BLaER1 treated with 17β-estradiol and CSF1 and Interleukin-3, amounts not matched to agents 10 nM and 100 nM (cell line): ENCODE measurements at regions not wholly inside any gene's neighbourhood (a gene's known extent, or its start where the extent isn't known, plus 50 kb on each side); places are given as distances from the start of the nearest gene placed in this dataset.

Source experiments
- H3K27ac ChIP-seq, 11 experiments: shearing (Covaris generic); formaldehyde crosslinking; 2 replicates each; pipeline ENCODE4 v1.8.1; 2022
- H3K27me3 ChIP-seq, 11 experiments: shearing (Covaris generic); formaldehyde crosslinking; 2 replicates each; pipeline ENCODE4 v1.8.1; 2022
- H3K36me3 ChIP-seq, 11 experiments: shearing (Covaris generic); formaldehyde crosslinking; 2 replicates each; pipeline ENCODE4 v1.8.1; 2022
- H3K4me1 ChIP-seq, 10 experiments: shearing (Covaris generic); formaldehyde crosslinking; 2 replicates each; pipeline ENCODE4 v1.8.1; 2022
- H3K4me2 ChIP-seq, 11 experiments: shearing (Covaris generic); formaldehyde crosslinking; 2 replicates each; pipeline ENCODE4 v1.8.1; 2022
- H3K4me3 ChIP-seq, 10 experiments: shearing (Covaris generic); formaldehyde crosslinking; 2 replicates each; pipeline ENCODE4 v1.8.1; 2022
- H3K9ac ChIP-seq, 11 experiments: shearing (Covaris generic); formaldehyde crosslinking; 2 replicates each; pipeline ENCODE4 v1.8.1; 2022
- H3K9me3 ChIP-seq, 11 experiments: shearing (Covaris generic); formaldehyde crosslinking; replicated peaks in 1 of 11; 2 replicates each; pipeline ENCODE4 v1.8.1; 2022
- H4K20me1 ChIP-seq, 11 experiments: shearing (Covaris generic); formaldehyde crosslinking; 2 replicates each; pipeline ENCODE4 v1.8.1; 2022
- Cebpa-rat ChIP-seq, 11 experiments: shearing (Covaris generic); IDR thresholded peaks; 2 replicates each; pipeline ENCODE4 v1.8.1; 2022

DNA sequence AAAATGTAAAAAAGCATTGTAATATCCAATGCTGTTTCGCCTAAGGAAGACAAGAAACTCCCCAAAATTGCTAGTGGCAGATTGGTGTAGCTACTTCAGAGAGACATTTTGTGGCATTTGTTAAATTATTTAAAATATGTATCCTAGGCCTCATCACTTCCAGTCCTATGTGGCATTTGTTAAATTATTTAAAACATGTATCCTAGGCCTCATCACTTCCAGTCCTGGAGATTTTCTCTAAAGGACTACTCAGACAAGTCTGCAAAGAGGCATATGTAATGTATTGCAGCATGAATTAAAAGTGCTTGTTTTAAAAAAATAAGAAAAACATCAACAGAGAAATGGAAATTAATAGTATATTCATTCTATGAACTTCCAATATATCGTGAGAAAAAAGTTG is 95.6 kb upstream of the KCTD3 start:
- Histone ChIP-seq H3K9me3 (no peaks in the 10 kb centered on the region), H3K4me1 (no peaks in the 10 kb centered on the region), H3K4me2 (no peak overlapping the region), H3K9ac (no peak overlapping the region), H4K20me1 (no peaks in the 10 kb centered on the region), H3K36me3 (no peaks in the 10 kb centered on the region), H3K27ac (no peak overlapping the region), H3K27me3 (no peaks in the 10 kb centered on the region), H3K4me3 (no peak overlapping the region)
- TF ChIP-seq Cebpa-rat (IDR thresholded peaks at IDR 0.05), result no peak

DNA sequence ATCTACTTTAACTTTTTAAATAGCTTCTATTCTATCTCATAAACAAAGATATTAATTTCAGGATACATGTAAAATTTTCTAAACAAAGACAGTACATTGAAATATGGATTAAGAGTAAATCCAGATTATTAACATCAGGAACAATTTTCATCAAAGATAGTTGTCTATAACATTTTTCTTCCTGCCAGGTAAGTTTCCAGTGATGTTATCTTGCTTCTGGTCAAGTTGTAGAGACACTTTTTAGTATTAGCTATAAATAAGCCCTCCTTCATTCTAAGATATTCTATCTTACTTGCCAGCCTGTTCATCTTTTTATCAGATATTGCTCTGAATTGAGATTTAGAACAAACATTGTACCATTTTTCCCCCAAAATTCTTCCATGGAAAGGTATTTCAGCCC is 94.4 kb upstream of the KCTD3 start:
- no peaks in the 10 kb centered on the region for H3K27me3 ChIP-seq
- no peaks in the 10 kb centered on the region for H3K4me1 ChIP-seq
- no peak for TF ChIP-seq Cebpa-rat (IDR thresholded peaks at IDR 0.05)
- no peak overlapping the region for H3K9ac ChIP-seq
- no peak overlapping the region for H3K4me3 ChIP-seq
- H3K4me2 ChIP-seq, result no peak overlapping the region
- no peaks in the 10 kb centered on the region for H4K20me1 ChIP-seq
- H3K27ac ChIP-seq, result no peak overlapping the region
- H3K9me3 ChIP-seq, result peaks cover 4 to 11% (median 8%) of the 10 kb centered on the region in 11 experiments; a peak in 21 of 22 replicates
- H3K36me3 ChIP-seq, result no peaks in the 10 kb centered on the region

DNA sequence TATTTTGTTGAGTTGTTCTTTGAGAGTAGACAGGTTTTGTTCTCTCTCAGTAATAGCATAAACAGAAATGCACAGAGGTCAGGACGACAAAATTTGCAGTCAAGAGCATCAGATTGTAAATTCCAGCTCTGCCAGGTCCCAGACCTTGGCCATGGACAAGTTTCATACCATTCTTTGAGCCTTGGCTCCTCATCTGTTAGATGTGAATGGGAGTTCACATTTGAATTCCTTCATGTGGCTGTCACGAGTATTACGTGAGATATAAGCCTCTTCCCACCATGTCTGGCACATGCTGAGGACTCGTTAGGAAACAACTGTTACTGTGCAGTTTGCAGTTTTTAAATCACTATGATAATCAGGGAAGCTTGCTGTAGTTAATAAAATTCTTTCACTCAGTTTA is 93.2 kb upstream of the KCTD3 start:
- no peak overlapping the region for H3K4me2 ChIP-seq
- peaks cover 0 to under 1% (median 0%) of the 10 kb centered on the region in 10 experiments; a peak in 1 of 20 replicates for H3K4me1 ChIP-seq
- TF ChIP-seq Cebpa-rat (IDR thresholded peaks at IDR 0.05), result no peak
- H3K9ac ChIP-seq, result no peak overlapping the region
- no peak overlapping the region for H3K4me3 ChIP-seq
- H3K9me3 ChIP-seq, result peaks cover 7 to 15% (median 14%) of the 10 kb centered on the region in 11 experiments; a peak in 21 of 22 replicates
- H3K27ac ChIP-seq, result no peak overlapping the region
- no peaks in the 10 kb centered on the region for H4K20me1 ChIP-seq
- no peaks in the 10 kb centered on the region for H3K36me3 ChIP-seq
- no peaks in the 10 kb centered on the region for H3K27me3 ChIP-seq

DNA sequence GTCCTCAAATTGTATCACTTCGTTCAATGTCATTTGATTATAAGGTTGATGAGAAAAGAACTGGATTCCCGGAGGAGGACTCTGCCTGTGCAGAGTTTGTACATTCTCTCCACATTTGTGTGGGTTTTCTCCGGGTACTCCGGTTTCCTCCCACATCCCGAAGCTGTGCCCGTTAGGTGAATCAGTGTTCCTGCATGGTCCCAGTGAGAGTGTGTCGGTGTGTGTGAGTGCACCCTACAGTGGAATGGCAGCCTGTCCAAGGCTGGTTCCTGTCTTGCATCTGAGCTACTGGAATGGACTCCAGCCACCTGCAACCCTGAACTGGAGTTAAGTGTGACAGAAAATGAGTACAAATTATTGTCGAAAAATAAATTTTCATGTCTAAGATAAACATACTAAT is 92.2 kb upstream of the KCTD3 start:
- TF ChIP-seq Cebpa-rat (IDR thresholded peaks at IDR 0.05), result no peak
- Histone ChIP-seq H3K27ac (no peak overlapping the region), H3K27me3 (no peaks in the 10 kb centered on the region), H3K9me3 (peaks cover 7 to 15% (median 14%) of the 10 kb centered on the region in 11 experiments; a peak in 21 of 22 replicates), H4K20me1 (no peaks in the 10 kb centered on the region), H3K4me1 (peaks cover 0 to 10% (median 0%) of the 10 kb centered on the region in 10 experiments; a peak in 1 of 20 replicates), H3K4me3 (no peak overlapping the region), H3K36me3 (no peaks in the 10 kb centered on the region), H3K4me2 (no peak overlapping the region), H3K9ac (no peak overlapping the region)

DNA sequence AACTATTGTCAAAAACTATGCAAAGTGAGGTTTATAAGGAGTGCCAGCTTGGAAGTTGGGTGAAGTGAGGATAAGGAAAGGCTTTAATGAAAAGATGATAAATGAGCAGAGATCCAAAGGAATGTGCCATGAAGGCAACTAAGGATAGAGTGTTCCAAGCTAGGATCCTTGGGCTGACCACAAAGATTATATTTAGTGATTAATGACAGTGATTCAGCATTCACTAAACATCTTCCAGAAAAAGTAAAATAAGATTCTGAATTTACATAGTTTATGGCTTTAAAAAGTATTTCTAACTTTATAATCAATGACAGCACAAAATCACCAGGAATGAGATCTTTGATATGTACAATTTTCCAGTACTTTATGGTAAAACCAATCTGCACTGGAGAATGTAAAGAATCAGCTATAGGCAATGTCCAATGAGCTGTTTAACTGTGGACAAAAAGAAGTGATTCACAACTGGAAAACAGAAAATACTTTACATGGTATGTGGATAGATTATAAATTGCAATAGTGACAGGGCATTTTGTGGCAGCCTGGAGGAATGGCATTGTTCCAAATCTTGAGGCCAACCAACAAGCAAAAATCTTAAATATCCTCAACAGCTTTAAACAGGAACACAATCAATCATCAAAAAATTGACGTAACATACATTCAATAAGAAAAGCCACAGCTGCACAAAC is 91.2 kb upstream of the KCTD3 start:
- no peak overlapping the region for H3K9ac ChIP-seq
- no peaks in the 10 kb centered on the region for H4K20me1 ChIP-seq
- no peak overlapping the region for H3K4me2 ChIP-seq
- peaks cover 7 to 15% (median 14%) of the 10 kb centered on the region in 11 experiments; a peak in 21 of 22 replicates for H3K9me3 ChIP-seq
- peaks cover 0 to 14% (median 0%) of the 10 kb centered on the region in 10 experiments; a peak in 1 of 20 replicates for H3K4me1 ChIP-seq
- TF ChIP-seq Cebpa-rat (IDR thresholded peaks at IDR 0.05), result no peak
- no peak overlapping the region for H3K4me3 ChIP-seq
- no peaks in the 10 kb centered on the region for H3K27me3 ChIP-seq
- H3K36me3 ChIP-seq, result no peaks in the 10 kb centered on the region
- no peak overlapping the region for H3K27ac ChIP-seq

DNA sequence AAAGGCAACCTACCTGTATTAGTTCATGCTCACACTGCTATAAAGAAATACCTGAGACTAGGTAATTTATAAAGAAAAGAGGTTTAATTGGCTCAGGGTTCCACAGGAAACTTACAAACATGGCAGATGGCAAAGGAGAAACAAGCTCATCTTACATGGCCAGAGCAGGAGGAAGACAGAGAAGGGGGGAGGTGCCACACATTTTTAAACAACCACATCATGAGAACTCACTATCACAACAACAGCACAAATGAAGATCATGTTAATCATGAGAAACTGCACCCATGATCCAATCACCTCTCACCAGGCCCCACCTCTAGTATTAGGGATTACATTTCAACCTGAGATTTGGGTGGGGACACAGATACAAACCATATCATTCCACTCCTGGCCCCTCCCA is 90.6 kb upstream of the KCTD3 start:
- Histone ChIP-seq H3K9ac (no peak overlapping the region), H3K4me2 (no peak overlapping the region), H3K4me1 (peaks cover 0 to 14% (median 0%) of the 10 kb centered on the region in 10 experiments; a peak in 1 of 20 replicates), H3K36me3 (no peaks in the 10 kb centered on the region), H4K20me1 (no peaks in the 10 kb centered on the region), H3K27me3 (no peaks in the 10 kb centered on the region), H3K27ac (no peak overlapping the region), H3K9me3 (peaks cover 7 to 15% (median 14%) of the 10 kb centered on the region in 11 experiments; a peak in 21 of 22 replicates), H3K4me3 (no peak overlapping the region)
- TF ChIP-seq Cebpa-rat (IDR thresholded peaks at IDR 0.05), result no peak

DNA sequence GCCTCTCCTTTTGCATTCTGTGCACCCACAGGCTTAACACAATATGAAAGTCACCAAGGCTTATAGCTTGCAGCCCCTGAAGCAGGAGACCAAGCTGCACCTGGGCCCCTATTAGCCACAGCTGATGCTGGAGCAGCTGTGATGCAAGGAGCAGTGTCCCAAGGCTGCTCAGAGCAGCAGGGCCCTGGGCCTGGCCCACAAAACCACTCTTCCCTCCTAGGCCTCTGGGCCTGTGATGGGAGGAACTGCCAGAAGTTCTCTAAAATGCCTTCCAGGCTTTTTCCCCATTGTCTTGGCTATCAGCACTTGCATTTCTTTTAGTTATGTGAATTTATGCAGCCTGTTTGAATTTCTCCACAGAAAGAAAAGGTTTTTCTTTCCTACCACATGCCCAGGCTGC is 89.5 kb upstream of the KCTD3 start:
- Histone ChIP-seq H3K4me3 (no peak overlapping the region), H3K4me1 (peaks cover 0 to 14% (median 0%) of the 10 kb centered on the region in 10 experiments; a peak in 1 of 20 replicates), H3K27ac (no peak overlapping the region; a peak in 1 of 22 replicates), H3K27me3 (no peaks in the 10 kb centered on the region), H3K4me2 (no peak overlapping the region), H3K9me3 (peaks cover 7 to 15% (median 14%) of the 10 kb centered on the region in 11 experiments; a peak in 21 of 22 replicates), H3K36me3 (no peaks in the 10 kb centered on the region), H3K9ac (no peak overlapping the region), H4K20me1 (no peaks in the 10 kb centered on the region)
- TF ChIP-seq Cebpa-rat (IDR thresholded peaks at IDR 0.05), result no peak

DNA sequence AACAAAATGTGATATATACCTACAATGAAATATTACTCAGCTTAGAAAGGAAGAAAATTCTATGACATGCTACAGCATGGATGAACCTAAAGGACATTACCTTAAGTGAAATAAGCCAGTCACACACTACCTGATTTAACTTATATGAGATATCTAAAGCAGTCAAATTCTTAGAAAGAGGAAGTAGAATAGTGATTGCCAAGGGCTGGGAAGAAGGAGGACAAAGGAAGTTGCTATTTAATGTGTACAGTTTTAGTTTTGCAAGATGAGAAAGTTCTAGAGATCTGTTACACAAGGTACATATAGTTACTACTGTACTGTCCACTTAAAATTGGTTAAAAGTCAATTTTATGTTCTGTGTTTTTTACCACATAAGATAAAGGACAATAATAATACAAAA is 87.5 kb upstream of the KCTD3 start:
- Histone ChIP-seq H3K27me3 (no peaks in the 10 kb centered on the region), H3K9ac (no peak overlapping the region), H3K9me3 (peaks cover 7 to 15% (median 14%) of the 10 kb centered on the region in 11 experiments; a peak in 21 of 22 replicates), H3K4me2 (no peak overlapping the region), H3K27ac (no peak overlapping the region), H4K20me1 (no peaks in the 10 kb centered on the region), H3K36me3 (no peaks in the 10 kb centered on the region), H3K4me3 (no peak overlapping the region), H3K4me1 (peaks cover 0 to 14% (median 0%) of the 10 kb centered on the region in 10 experiments; a peak in 1 of 20 replicates)
- TF ChIP-seq Cebpa-rat (IDR thresholded peaks at IDR 0.05), result no peak

DNA sequence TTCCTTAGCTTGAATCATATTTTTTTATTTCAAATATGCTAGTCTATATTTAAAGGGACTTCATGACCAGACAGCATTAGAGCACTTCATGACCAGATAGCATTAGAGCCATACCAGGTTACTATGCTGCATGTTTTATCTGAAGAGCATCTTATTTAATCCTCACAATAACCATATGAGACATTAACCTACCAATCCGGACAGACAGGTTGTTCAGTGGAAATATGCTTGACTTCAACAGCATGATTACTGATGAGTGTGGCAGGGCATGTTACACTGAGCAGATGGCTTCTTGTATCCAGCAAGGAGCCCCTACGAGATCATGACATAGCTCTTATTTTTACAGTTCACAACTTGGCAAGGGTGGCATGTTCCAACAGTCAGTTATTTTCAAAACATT is 85.0 kb upstream of the KCTD3 start:
- H3K4me3 ChIP-seq, result no peak overlapping the region
- no peak overlapping the region for H3K27ac ChIP-seq
- no peak overlapping the region for H3K9ac ChIP-seq
- peaks cover 0 to 14% (median 0%) of the 10 kb centered on the region in 10 experiments; a peak in 1 of 20 replicates for H3K4me1 ChIP-seq
- H3K9me3 ChIP-seq, result peaks cover 7 to 14% (median 12%) of the 10 kb centered on the region in 11 experiments; a peak in 21 of 22 replicates
- H4K20me1 ChIP-seq, result no peaks in the 10 kb centered on the region
- H3K36me3 ChIP-seq, result no peaks in the 10 kb centered on the region
- TF ChIP-seq Cebpa-rat (IDR thresholded peaks at IDR 0.05), result no peak
- H3K4me2 ChIP-seq, result no peak overlapping the region
- no peaks in the 10 kb centered on the region for H3K27me3 ChIP-seq
